ENCODE measurements at regions not wholly inside any gene's neighbourhood (a gene's known extent, or its start where the extent isn't known, plus 50 kb on each side); places are given as distances from the start of the nearest gene placed in this dataset.

- H3K4me3 Mint-ChIP-seq (ENCODE audit: low read depth) = no peak overlapping the region
- no peaks in the 10 kb centered on the region for H3K4me1 Mint-ChIP-seq (ENCODE audit: low read depth)
- H3K27ac Mint-ChIP-seq = no peak overlapping the region
- H3K9me3 Mint-ChIP-seq (ENCODE audit: low read depth) = peaks cover 5% of the 10 kb centered on the region
- no peak for DNase-seq (ENCODE audit: low spot score, unreplicated experiment)
- no peaks in the 10 kb centered on the region for H3K27me3 Mint-ChIP-seq
- H3K36me3 Mint-ChIP-seq (ENCODE audit: insufficient read depth) = no peaks in the 10 kb centered on the region
- TF ChIP-seq, protein P1, sequence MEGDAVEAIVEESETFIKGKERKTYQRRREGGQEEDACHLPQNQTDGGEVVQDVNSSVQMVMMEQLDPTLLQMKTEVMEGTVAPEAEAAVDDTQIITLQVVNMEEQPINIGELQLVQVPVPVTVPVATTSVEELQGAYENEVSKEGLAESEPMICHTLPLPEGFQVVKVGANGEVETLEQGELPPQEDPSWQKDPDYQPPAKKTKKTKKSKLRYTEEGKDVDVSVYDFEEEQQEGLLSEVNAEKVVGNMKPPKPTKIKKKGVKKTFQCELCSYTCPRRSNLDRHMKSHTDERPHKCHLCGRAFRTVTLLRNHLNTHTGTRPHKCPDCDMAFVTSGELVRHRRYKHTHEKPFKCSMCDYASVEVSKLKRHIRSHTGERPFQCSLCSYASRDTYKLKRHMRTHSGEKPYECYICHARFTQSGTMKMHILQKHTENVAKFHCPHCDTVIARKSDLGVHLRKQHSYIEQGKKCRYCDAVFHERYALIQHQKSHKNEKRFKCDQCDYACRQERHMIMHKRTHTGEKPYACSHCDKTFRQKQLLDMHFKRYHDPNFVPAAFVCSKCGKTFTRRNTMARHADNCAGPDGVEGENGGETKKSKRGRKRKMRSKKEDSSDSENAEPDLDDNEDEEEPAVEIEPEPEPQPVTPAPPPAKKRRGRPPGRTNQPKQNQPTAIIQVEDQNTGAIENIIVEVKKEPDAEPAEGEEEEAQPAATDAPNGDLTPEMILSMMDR (IDR thresholded peaks at IDR 0.05; ENCODE audit: unreplicated experiment) = no peak
These were observed 1242.0 kb upstream of the ACVR2A start for GRCh38 chr2:146602856-146603255.

DNA sequence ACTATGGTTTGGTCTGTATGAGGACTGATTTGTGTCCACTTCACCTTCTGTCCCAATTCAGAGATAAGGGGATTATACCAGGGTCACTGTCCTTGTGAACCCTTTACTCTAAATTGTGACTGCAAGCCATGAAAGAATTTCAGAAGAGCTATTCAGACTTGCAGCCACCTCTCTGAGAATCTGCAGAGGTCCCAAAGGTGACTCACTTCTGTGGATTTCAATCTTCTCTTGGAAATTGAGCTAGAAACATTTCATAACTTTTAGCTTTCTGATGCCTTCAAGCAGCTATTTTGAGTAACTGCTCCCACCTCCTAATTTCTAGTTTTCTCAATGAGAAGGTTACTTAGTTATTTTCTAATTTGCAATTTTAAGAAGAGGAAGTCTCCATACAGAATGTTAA lies 1242.4 kb upstream of the ACVR2A start:
- Mint-ChIP-seq H3K4me1 (ENCODE audit: low read depth) (no peaks in the 10 kb centered on the region), H3K27me3 (no peaks in the 10 kb centered on the region), H3K4me3 (ENCODE audit: low read depth) (no peak overlapping the region), H3K36me3 (ENCODE audit: insufficient read depth) (no peaks in the 10 kb centered on the region), H3K9me3 (ENCODE audit: low read depth) (peaks cover 5% of the 10 kb centered on the region), H3K27ac (no peak overlapping the region)
- TF ChIP-seq, protein P1 (IDR thresholded peaks at IDR 0.05; ENCODE audit: unreplicated experiment) = no peak
- DNase-seq (ENCODE audit: low spot score, unreplicated experiment) = no peak

GRCh38 chr2:146598791-146599190 lies 1246.0 kb upstream of the ACVR2A start:
- no peaks in the 10 kb centered on the region for H3K27me3 Mint-ChIP-seq
- peaks cover 7% of the 10 kb centered on the region for H3K9me3 Mint-ChIP-seq (ENCODE audit: low read depth)
- TF ChIP-seq, protein P1 (IDR thresholded peaks at IDR 0.05; ENCODE audit: unreplicated experiment) = no peak
- no peak overlapping the region for H3K27ac Mint-ChIP-seq
- no peaks in the 10 kb centered on the region for H3K4me1 Mint-ChIP-seq (ENCODE audit: low read depth)
- no peak overlapping the region for H3K4me3 Mint-ChIP-seq (ENCODE audit: low read depth)
- no peak for DNase-seq (ENCODE audit: low spot score, unreplicated experiment)
- H3K36me3 Mint-ChIP-seq (ENCODE audit: insufficient read depth) = no peaks in the 10 kb centered on the region

GRCh38 chr2:146597291-146597690 lies 1247.5 kb upstream of the ACVR2A start:
- TF ChIP-seq, protein P1 (IDR thresholded peaks at IDR 0.05; ENCODE audit: unreplicated experiment) = no peak
- Mint-ChIP-seq H3K4me3 (ENCODE audit: low read depth) (no peak overlapping the region), H3K27me3 (no peaks in the 10 kb centered on the region), H3K27ac (no peak overlapping the region), H3K4me1 (ENCODE audit: low read depth) (no peaks in the 10 kb centered on the region), H3K36me3 (ENCODE audit: insufficient read depth) (no peaks in the 10 kb centered on the region), H3K9me3 (ENCODE audit: low read depth) (peaks cover 7% of the 10 kb centered on the region)
- no peak for DNase-seq (ENCODE audit: low spot score, unreplicated experiment)

DNA sequence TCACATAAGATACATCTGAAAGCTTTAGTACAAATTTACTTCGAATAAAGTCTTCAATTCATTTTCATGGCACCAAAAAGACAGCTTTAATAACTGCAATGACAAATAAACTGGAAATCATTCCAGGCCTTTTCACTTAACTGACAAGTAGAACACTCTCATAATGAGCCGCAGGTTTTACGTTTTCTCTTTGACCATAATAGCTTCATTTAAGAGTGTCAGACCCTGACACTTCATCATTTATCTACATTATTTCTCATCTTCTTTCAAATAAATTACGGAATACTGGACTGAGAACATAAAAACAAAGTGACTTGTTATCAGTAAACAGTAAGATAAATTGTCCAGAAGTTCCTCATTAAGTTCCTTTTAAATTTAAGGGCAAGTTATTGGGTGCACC lies 1252.9 kb upstream of the ACVR2A start:
- H3K27ac Mint-ChIP-seq = no peak overlapping the region
- TF ChIP-seq, protein P1 (IDR thresholded peaks at IDR 0.05; ENCODE audit: unreplicated experiment) = no peak
- no peak for DNase-seq (ENCODE audit: low spot score, unreplicated experiment)
- H3K4me1 Mint-ChIP-seq (ENCODE audit: low read depth) = no peaks in the 10 kb centered on the region
- H3K4me3 Mint-ChIP-seq (ENCODE audit: low read depth) = no peak overlapping the region
- H3K36me3 Mint-ChIP-seq (ENCODE audit: insufficient read depth) = no peaks in the 10 kb centered on the region
- H3K9me3 Mint-ChIP-seq (ENCODE audit: low read depth) = peaks cover 9% of the 10 kb centered on the region
- no peaks in the 10 kb centered on the region for H3K27me3 Mint-ChIP-seq

Measured in progenitor cell of endocrine pancreas (in vitro differentiated cells).